Calu3 (cell line): ENCODE measurements at regions not wholly inside any gene's neighbourhood (a gene's known extent, or its start where the extent isn't known, plus 50 kb on each side); places are given as distances from the start of the nearest gene placed in this dataset.

Source experiments
- BruUV-seq: library from RNA; stranded (reverse); fragments of 400-500 nt; replicated peaks from 2 replicates; lab custom pipeline; 2021; lab: Mats Ljungman, UMichigan
- CTCF ChIA-PET: fragments of 300-600 bp; sonication (Branson Sonifier 250); formaldehyde crosslinking; loops from one replicate; lab custom pipeline; 2022; ENCODE audit warnings: antibody characterized with exemption; lab: Charles Lee
- DNase-seq: peaks from one replicate; pipeline ENCODE4 v3.0.0; 2022
- H3K27ac Mint-ChIP-seq: one replicate; pipeline ENCODE4 v1.8.0; 2022; ENCODE audit warnings: mixed read lengths; ENCODE audit not compliant: unreplicated experiment
- H3K27me3 Mint-ChIP-seq: one replicate; pipeline ENCODE4 v1.8.0; 2022; ENCODE audit warnings: mixed read lengths; ENCODE audit not compliant: unreplicated experiment
- H3K36me3 Mint-ChIP-seq: one replicate; pipeline ENCODE4 v1.8.0; 2022; ENCODE audit warnings: mild to moderate bottlenecking, moderate library complexity, mixed read lengths; ENCODE audit not compliant: insufficient read depth, unreplicated experiment
- H3K4me1 Mint-ChIP-seq: one replicate; pipeline ENCODE4 v1.8.0; 2022; ENCODE audit warnings: mild to moderate bottlenecking, low read depth, mixed read lengths; ENCODE audit not compliant: unreplicated experiment
- H3K4me3 Mint-ChIP-seq: one replicate; pipeline ENCODE4 v1.8.0; 2022; ENCODE audit warnings: mild to moderate bottlenecking, low read depth, moderate library complexity, mixed read lengths; ENCODE audit not compliant: unreplicated experiment
- H3K9me3 Mint-ChIP-seq: one replicate; pipeline ENCODE4 v1.8.0; 2022; ENCODE audit warnings: low read depth, mixed read lengths; ENCODE audit not compliant: unreplicated experiment
- intact Hi-C: fragments of 100-400 bp; cut with micrococcal nuclease; formaldehyde crosslinking; loops from one replicate; pipeline ENCODE4 v1.10.0; 2022; ENCODE audit not compliant: unreplicated experiment
- TF ChIP-seq, protein P1 (sequence below): fragments of 200-600 bp; IDR thresholded peaks from one replicate; pipeline ENCODE4 v1.8.0; 2022; ENCODE audit warnings: antibody characterized with exemption; ENCODE audit not compliant: unreplicated experiment

DNA sequence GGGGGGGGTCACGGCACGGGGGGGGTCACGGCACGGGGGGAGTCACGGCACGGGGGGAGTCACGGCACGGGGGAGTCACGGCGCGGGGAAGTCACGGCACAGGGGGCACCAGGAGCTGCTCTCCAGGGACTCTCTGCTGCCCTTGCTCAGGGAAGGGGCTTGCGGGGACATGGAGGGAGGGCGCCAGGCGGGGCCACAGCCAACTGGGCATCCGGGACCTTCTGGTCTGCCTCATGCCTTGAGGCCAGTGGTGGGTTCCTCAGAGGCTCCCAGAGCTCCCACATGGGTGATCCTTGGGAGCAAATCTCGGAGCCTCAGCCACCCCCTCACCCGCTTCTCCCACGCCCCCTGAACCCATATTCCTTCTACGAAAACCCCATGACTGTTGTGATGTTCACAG, 55.8 kb upstream of the TMEM18 start:
- DNase-seq = no peak
- TF ChIP-seq, protein P1, sequence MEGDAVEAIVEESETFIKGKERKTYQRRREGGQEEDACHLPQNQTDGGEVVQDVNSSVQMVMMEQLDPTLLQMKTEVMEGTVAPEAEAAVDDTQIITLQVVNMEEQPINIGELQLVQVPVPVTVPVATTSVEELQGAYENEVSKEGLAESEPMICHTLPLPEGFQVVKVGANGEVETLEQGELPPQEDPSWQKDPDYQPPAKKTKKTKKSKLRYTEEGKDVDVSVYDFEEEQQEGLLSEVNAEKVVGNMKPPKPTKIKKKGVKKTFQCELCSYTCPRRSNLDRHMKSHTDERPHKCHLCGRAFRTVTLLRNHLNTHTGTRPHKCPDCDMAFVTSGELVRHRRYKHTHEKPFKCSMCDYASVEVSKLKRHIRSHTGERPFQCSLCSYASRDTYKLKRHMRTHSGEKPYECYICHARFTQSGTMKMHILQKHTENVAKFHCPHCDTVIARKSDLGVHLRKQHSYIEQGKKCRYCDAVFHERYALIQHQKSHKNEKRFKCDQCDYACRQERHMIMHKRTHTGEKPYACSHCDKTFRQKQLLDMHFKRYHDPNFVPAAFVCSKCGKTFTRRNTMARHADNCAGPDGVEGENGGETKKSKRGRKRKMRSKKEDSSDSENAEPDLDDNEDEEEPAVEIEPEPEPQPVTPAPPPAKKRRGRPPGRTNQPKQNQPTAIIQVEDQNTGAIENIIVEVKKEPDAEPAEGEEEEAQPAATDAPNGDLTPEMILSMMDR = no peak
- H3K27me3 Mint-ChIP-seq = no peaks in the 10 kb centered on the region
- H3K4me3 Mint-ChIP-seq = no peak overlapping the region
- H3K9me3 Mint-ChIP-seq = peaks cover 3% of the 10 kb centered on the region
- no peaks in the 10 kb centered on the region for H3K36me3 Mint-ChIP-seq
- no TSS peak for BruUV-seq
- no peaks in the 10 kb centered on the region for H3K4me1 Mint-ChIP-seq
- H3K27ac Mint-ChIP-seq = no peak overlapping the region
- CTCF ChIA-PET = no interaction called here
- intact Hi-C loops = no loop called here

DNA sequence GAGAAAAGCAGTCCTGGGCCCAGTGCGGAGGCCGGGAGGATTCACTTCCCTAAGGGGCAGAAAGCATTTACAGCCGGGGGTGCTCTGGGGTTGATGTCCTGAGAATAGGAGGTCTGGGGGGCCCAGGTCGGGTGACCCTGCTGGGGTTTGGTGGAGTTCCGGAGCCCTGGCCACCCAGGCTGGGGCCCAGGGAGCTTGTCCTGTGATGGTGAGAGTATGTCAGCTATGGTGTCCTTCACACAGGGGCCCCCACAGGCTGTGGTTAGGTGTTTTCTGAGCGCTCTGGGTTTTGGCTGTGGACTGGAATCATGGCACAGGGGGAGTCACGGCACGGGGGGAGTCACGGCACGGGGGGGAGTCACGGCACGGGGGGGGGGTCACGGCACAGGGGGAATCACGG, 54.5 kb upstream of the TMEM18 start:
- H3K4me1 Mint-ChIP-seq = no peaks in the 10 kb centered on the region
- DNase-seq = no peak
- H3K4me3 Mint-ChIP-seq = no peak overlapping the region
- H3K9me3 Mint-ChIP-seq = peaks cover 3% of the 10 kb centered on the region
- H3K27ac Mint-ChIP-seq = no peak overlapping the region
- intact Hi-C loops = no loop called here
- CTCF ChIA-PET = interaction anchor here (0.7 kb wide), 1 partner anchor 9 kb away, joined by 10 read pairs; no protein-coding TSS in a partner anchor
- TF ChIP-seq, protein P1 = no peak
- BruUV-seq = no TSS peak
- H3K27me3 Mint-ChIP-seq = no peaks in the 10 kb centered on the region
- H3K36me3 Mint-ChIP-seq = no peaks in the 10 kb centered on the region

DNA sequence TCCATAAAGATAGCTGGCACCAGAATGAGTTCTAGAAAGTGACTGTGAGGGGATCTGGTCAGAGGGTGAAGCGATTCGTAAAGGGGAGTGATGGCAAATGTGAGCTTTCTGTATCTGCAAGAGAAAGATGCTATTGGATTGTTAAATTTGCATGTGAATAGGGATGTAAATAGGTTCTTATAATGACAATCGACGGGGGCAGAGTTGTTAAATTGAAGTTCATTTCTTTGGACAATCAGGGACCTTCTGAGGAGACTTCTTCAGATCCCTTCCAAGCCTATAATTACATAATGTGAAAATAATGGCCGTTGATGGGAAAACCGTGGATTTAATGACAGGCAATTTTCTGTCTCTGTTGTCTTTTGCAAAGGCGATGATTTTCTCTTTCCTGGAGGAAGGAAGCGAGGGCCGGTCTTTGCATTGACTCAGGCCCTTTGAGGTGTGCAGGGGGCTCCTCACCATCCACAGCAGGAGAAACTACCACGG, 52.2 kb upstream of the TMEM18 start:
- Mint-ChIP-seq H3K36me3 (no peaks in the 10 kb centered on the region), H3K4me1 (peaks cover 14% of the 10 kb centered on the region), H3K27ac (no peak overlapping the region), H3K9me3 (peaks cover 3% of the 10 kb centered on the region), H3K27me3 (no peaks in the 10 kb centered on the region), H3K4me3 (no peak overlapping the region)
- intact Hi-C loops = no loop called here
- no peak for DNase-seq
- CTCF ChIA-PET = no interaction called here
- TF ChIP-seq, protein P1 = no peak
- BruUV-seq = no TSS peak

DNA sequence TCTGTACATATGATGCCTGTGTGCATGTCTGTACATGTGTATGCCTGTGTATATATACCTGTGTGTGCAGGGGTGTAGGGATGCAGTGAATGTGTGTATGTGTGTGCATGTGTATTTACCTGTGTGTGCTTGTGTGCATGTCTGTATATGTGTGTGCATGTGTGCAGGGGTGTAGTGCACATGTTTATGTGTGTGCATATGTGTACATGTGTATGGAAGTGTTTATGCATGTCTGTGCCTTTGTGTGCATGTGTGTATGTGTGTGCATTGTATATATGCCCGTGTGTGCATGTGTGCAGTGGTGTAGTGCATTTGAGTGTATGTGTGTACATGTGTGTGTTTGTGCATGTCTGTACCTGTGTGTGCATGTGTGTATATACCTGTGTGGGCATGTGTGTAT, 51.0 kb upstream of the TMEM18 start:
- Mint-ChIP-seq H3K9me3 (peaks cover 3% of the 10 kb centered on the region), H3K4me1 (peaks cover 14% of the 10 kb centered on the region), H3K36me3 (no peaks in the 10 kb centered on the region), H3K27ac (no peak overlapping the region), H3K27me3 (no peaks in the 10 kb centered on the region), H3K4me3 (no peak overlapping the region)
- TF ChIP-seq, protein P1 = no peak
- intact Hi-C loops = no loop called here
- DNase-seq = no peak
- CTCF ChIA-PET = no interaction called here
- BruUV-seq = no TSS peak
